Upper lobe of left lung (tissue), 6 donors: ENCODE measurements at regions not wholly inside any gene's neighbourhood (a gene's known extent, or its start where the extent isn't known, plus 50 kb on each side); places are given as distances from the start of the nearest gene placed in this dataset.
A peak's percentile ranks its signal among the peaks of the same experiment; 100 is the strongest.
"Not testable (repeated sequence)": the region's sequence is repeated elsewhere in the genome, so short reads cannot be mapped to it uniquely, and the experiment has no call there.

ENCODE experiments used
- ATAC-seq, 2 donors: fragments of 200-7000 bp; cut with Tn5 transposase; one replicate each; pipeline ENCODE4 v1.9.1; 2022; ENCODE audit warnings: mild to moderate bottlenecking in 2 of 2, moderate library complexity in 2 of 2; ENCODE audit not compliant: low FRiP score in 2 of 2
- DNase-seq, 2 donors: peaks; one replicate each; pipeline ENCODE4 v3.0.0-alpha.2; 2019 to 2020
- H3K27ac ChIP-seq, 4 donors: fragments of 200-600 bp; sonication (generic); one replicate each; pipeline ENCODE4 v1.5.1; 2016 to 2019
- H3K27me3 ChIP-seq, 4 donors: fragments of 200-600 bp; sonication (generic); one replicate each; pipeline ENCODE4 v1.5.1; 2017 to 2019
- H3K36me3 ChIP-seq, 4 donors: fragments of 200-600 bp; sonication (generic); one replicate each; pipeline ENCODE4 v1.5.1; 2016 to 2019
- H3K4me1 ChIP-seq, 4 donors: fragments of 200-600 bp; sonication (generic); one replicate each; pipeline ENCODE4 v1.5.1; 2018 to 2019
- H3K4me3 ChIP-seq, 4 donors: fragments of 200-600 bp; sonication (generic); one replicate each; pipeline ENCODE4 v1.5.1; 2017 to 2019; ENCODE audit warnings: mild to moderate bottlenecking in 2 of 4, moderate library complexity in 1 of 4
- H3K9me3 ChIP-seq, 4 donors: fragments of 200-600 bp; sonication (generic); one replicate each; pipeline ENCODE4 v1.5.1; 2018 to 2019
- EP300 ChIP-seq, 4 donors: sonication (generic); formaldehyde crosslinking; IDR thresholded peaks; one replicate each; pipeline ENCODE4 v1.5.1; 2017; ENCODE audit warnings: antibody characterized with exemption in 4 of 4, control low read depth in 2 of 4
- POLR2A ChIP-seq, 4 donors: fragments of 450-650 bp; IDR thresholded peaks; one replicate each; pipeline ENCODE4 v1.5.1; 2016 to 2017; ENCODE audit warnings: antibody characterized with exemption in 4 of 4, mild to moderate bottlenecking in 2 of 4
- POLR2AphosphoS5 ChIP-seq, 2 donors: sonication (generic); formaldehyde crosslinking; IDR thresholded peaks; one replicate each; pipeline ENCODE4 v1.5.1; 2017; ENCODE audit warnings: antibody characterized with exemption in 2 of 2
- WGBS, 2 donors: methylation state at CpG; one replicate each; pipeline ENCODE4 v1.1.5; 2017 to 2018; 5-methylcytosine and 5-hydroxymethylcytosine counted together
- TF ChIP-seq, protein P1 (sequence below), 6 experiments: fragments of 450-650 bp in 4 of 6; fragments of 200-600 bp in 2 of 6; sonication (generic) in 2 of 6; IDR thresholded peaks; one replicate each; pipeline ENCODE4 v1.5.1; 2016 to 2019; ENCODE audit warnings: antibody characterized with exemption in 6 of 6
- donor health status: DM: no; HTN: no; CAD: no; lungs with moderate emphysema.
- donor health status: DM: no; HTN: yes; CAD: no; lungs with severe emphysema.

DNA sequence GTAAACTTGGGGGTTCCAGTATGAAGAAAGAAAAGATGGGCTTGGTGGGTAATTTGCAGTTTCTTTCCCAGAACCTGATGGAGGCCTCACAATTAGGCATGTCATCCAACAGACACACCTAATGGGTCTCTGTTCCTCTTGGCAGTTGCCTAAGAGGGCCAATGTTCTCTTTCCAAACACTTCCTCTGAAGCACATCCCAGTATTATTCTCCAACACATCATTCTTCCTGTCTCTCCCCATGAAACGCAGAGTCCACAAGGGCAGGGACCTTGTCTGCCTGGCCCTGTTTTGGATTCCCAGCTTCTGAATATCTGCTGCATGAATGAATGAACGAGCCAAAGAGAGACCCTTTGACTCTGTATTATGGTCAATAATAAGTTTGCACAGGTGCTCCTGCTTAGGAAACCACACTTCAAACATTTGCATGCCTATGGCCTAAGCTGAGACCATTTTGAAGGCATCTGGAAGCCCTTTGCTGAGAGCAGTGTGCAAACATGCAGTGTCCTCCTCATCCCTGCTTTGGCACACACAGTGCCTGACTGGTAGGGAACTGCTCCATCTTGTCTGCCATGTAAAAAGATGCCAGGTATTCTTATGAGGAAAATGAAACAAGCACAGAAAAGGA, 100.9 kb upstream of the CHST15 start:
- ATAC-seq, result no peak
- DNase-seq, result no peak
- Histone ChIP-seq H3K4me3 (no peak overlapping the region), H3K4me1 (no peaks in the 10 kb centered on the region), H3K27me3 (no peaks in the 10 kb centered on the region), H3K27ac (no peak overlapping the region), H3K9me3 (no peaks in the 10 kb centered on the region), H3K36me3 (no peaks in the 10 kb centered on the region)
- 58 to 71% methylated on average over 2 of the region's 2 CpGs for WGBS, 2 donors
- TF ChIP-seq POLR2A (IDR thresholded peaks at IDR 0.05) (no peak), EP300 (IDR thresholded peaks at IDR 0.05) (no peak), POLR2AphosphoS5 (IDR thresholded peaks at IDR 0.05) (no peak)
- TF ChIP-seq, protein P1, sequence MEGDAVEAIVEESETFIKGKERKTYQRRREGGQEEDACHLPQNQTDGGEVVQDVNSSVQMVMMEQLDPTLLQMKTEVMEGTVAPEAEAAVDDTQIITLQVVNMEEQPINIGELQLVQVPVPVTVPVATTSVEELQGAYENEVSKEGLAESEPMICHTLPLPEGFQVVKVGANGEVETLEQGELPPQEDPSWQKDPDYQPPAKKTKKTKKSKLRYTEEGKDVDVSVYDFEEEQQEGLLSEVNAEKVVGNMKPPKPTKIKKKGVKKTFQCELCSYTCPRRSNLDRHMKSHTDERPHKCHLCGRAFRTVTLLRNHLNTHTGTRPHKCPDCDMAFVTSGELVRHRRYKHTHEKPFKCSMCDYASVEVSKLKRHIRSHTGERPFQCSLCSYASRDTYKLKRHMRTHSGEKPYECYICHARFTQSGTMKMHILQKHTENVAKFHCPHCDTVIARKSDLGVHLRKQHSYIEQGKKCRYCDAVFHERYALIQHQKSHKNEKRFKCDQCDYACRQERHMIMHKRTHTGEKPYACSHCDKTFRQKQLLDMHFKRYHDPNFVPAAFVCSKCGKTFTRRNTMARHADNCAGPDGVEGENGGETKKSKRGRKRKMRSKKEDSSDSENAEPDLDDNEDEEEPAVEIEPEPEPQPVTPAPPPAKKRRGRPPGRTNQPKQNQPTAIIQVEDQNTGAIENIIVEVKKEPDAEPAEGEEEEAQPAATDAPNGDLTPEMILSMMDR (IDR thresholded peaks at IDR 0.05), result no peak

DNA sequence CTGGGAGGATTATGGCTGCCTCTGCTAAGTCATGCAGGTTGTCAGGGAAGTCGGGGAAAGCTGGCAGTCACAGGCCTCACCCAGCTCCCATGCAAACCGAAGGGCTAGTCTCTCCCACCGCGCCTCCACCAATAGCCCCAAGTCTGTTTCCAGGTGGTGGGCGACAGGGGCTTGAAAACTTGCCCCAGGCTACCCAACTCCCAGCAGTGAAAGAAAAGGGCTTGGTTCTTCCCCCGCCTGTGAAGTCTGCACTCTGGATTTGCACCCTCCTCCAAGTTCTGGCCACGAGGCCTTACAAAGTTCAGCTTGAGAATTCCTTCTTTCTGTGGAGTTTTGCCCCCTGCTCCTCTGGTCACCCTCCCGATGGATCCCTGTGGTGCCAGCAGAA, 99.9 kb upstream of the CHST15 start:
- H3K36me3 ChIP-seq, result no peaks in the 10 kb centered on the region
- TF ChIP-seq POLR2AphosphoS5 (IDR thresholded peaks at IDR 0.05), result no peak
- TF ChIP-seq POLR2A (IDR thresholded peaks at IDR 0.05), result no peak
- TF ChIP-seq EP300 (IDR thresholded peaks at IDR 0.05), result no peak
- TF ChIP-seq, protein P1 (IDR thresholded peaks at IDR 0.05), result no peak
- H3K4me1 ChIP-seq, result no peaks in the 10 kb centered on the region
- DNase-seq (no peak), ATAC-seq (no peak)
- WGBS, 2 donors, result 95 to 99% methylated on average over 8 of the region's 8 CpGs
- H3K27ac ChIP-seq, result no peak overlapping the region
- H3K4me3 ChIP-seq, result no peak overlapping the region
- no peaks in the 10 kb centered on the region for H3K27me3 ChIP-seq
- H3K9me3 ChIP-seq, result no peaks in the 10 kb centered on the region

DNA sequence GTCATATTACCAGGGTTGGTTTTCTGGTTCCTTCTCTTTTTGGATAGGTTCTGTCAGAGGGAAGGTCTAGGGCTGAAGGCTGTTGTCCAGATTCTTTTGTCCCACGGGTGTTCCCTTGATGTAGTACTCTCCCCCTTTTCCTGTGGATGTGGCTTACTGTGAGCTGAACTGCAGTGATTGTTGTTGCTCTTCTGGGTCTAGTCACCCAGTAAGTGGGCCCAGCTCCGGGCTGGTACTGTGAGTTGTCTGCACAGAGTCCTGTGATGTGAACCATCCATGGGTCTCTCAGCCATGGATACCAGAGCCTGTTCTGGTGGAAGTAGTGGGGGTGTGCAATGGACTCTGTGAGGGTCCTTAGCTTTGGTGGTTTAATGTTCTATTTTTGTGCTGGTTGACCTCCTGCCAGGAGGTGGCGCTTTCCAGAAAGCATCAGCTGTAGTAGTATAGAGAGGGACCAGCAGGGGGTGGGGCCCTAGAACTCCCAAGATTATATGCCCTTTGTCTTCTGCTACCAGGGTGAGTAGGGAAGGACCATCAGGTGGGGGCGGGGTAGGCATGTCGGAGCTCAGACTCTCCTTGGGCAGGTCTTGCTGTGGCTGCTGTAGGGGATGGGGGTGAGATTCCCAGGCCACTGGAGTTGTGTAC, 99.4 kb upstream of the CHST15 start:
- not testable (repeated sequence) for DNase-seq

DNA sequence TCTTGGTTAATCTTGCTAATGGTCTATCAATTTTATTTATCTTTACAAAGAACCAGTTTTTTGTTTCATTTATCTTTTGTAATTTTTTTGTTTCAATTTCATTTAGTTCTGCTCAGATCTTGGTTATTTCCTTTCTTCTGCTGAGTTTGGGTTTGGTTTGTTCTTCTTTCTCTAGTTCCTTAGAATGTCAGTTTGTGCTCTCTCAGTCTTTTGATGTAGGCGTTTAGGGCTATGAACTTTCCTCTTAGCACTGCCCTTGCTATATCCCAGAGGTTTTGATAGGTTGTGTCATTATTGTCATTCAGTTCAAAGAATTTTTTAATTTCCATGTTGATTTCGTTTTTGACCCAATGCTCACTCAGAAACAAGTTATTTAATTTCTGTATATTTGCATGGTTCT, 97.1 kb upstream of the CHST15 start:
- DNase-seq, H3K27ac ChIP-seq, H3K9me3 ChIP-seq, H3K27me3 ChIP-seq, H3K4me3 ChIP-seq, ATAC-seq, H3K36me3 ChIP-seq, H3K4me1 ChIP-seq: not testable (repeated sequence)
- 69 to 70% methylated on average over 2 of the region's 2 CpGs for WGBS, 2 donors

More for the DNA sequence above, 99.4 kb upstream of the CHST15 start:
- H3K27me3 ChIP-seq, ATAC-seq, H3K4me3 ChIP-seq, H3K27ac ChIP-seq, H3K36me3 ChIP-seq, H3K4me1 ChIP-seq, H3K9me3 ChIP-seq: not testable (repeated sequence)
- WGBS, 2 donors, result 83 to 94% methylated on average over 4 to 5 of the region's 5 CpGs

DNA sequence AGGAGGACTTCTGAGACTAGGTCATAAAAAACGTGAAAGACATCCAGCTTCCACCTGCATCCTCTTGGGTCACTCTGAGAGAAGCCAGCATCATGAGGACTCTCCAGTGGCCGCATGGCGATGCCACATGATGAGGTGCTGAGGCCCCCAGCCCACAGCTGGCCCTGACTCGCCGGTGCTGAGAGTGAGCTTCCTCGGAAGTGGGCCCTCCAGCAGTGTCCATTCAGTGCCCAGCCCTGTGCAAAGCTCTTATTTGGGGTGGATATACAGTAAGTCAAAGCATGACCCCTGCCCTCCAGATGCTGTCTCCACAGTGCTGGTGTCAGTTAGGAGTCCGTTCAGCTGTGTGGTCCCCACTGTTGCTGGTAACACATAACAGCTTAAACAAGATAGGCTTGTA, 93.6 kb upstream of the CHST15 start:
- WGBS, 2 donors, result 76 to 89% methylated on average over 7 of the region's 7 CpGs
- no peak overlapping the region for H3K27ac ChIP-seq
- H3K36me3 ChIP-seq, result no peaks in the 10 kb centered on the region
- ATAC-seq (peak in 1 of 2 donors; percentile 30), DNase-seq (peak in 1 of 2 donors; percentile 45)
- H3K9me3 ChIP-seq, result no peaks in the 10 kb centered on the region
- H3K27me3 ChIP-seq, result no peaks in the 10 kb centered on the region
- H3K4me1 ChIP-seq, result no peaks in the 10 kb centered on the region
- TF ChIP-seq POLR2A (IDR thresholded peaks at IDR 0.05) (no peak), EP300 (IDR thresholded peaks at IDR 0.05) (no peak), POLR2AphosphoS5 (IDR thresholded peaks at IDR 0.05) (no peak)
- TF ChIP-seq, protein P1 (IDR thresholded peaks at IDR 0.05), result no peak
- no peak overlapping the region for H3K4me3 ChIP-seq

DNA sequence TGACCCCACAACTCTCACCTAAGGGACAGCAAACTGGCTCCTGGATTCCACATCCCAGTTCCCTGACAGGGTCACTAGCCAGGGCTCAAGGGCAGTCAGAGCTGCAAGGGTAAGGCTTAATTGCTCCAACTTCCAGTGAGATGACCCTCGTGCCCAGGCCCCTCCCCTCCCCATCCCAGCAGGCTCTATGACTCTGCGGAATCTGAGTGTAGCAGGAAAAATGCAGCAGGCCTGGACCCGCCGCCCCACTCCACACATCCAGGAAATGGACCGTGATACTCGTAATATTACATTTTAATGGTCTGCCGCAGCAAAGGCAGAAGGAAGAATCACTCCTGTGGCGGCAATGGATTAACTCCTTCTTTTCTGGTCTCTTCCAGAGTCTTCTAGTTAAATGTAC, 91.7 kb upstream of the CHST15 start:
- Histone ChIP-seq H3K9me3 (no peaks in the 10 kb centered on the region), H3K27ac (no peak overlapping the region), H3K4me1 (no peaks in the 10 kb centered on the region), H3K36me3 (no peaks in the 10 kb centered on the region), H3K27me3 (no peaks in the 10 kb centered on the region), H3K4me3 (no peak overlapping the region)
- ATAC-seq (no peak), DNase-seq (no peak)
- WGBS, 2 donors, result 75 to 93% methylated on average over 8 of the region's 8 CpGs
- TF ChIP-seq POLR2AphosphoS5 (IDR thresholded peaks at IDR 0.05), result no peak
